Neural cell (in vitro differentiated cells): ENCODE measurements at regions not wholly inside any gene's neighbourhood (a gene's known extent, or its start where the extent isn't known, plus 50 kb on each side); places are given as distances from the start of the nearest gene placed in this dataset.

Experiments used
- H2AFZ ChIP-seq: fragments of 200-600, 300-800 bp; sonication (generic), shearing (Covaris generic); 2 replicates; pipeline ENCODE4 v1.6.0; 2014; ENCODE audit warnings: low read depth, mild to moderate bottlenecking, antibody characterized with exemption, low read length, moderate library complexity
- H3F3A ChIP-seq: fragments of 200-600 bp; shearing (Covaris generic); 2 replicates; pipeline ENCODE4 v1.6.1; 2016; ENCODE audit warnings: mild to moderate bottlenecking, moderate library complexity, mixed read lengths, antibody characterized with exemption, low read length; ENCODE audit not compliant: insufficient read depth, poor library complexity, severe bottlenecking
- H3K27ac ChIP-seq: fragments of 200-600, 300-800 bp; sonication (generic), shearing (Covaris generic); 2 replicates; pipeline ENCODE4 v1.5.1; 2014; ENCODE audit warnings: mild to moderate bottlenecking, low read length, moderate library complexity
- H3K27me3 ChIP-seq: fragments of 300-800, 200-600 bp; sonication (generic), shearing (Covaris generic); 2 replicates; pipeline ENCODE4 v1.6.0; 2014; ENCODE audit warnings: mild to moderate bottlenecking, low read depth, low read length, moderate library complexity; ENCODE audit not compliant: insufficient read depth
- H3K36me3 ChIP-seq: fragments of 300-800, 200-600 bp; sonication (generic), shearing (Covaris generic); 2 replicates; pipeline ENCODE4 v1.5.1; 2014; ENCODE audit warnings: mild to moderate bottlenecking, antibody characterized with exemption, low read length, moderate library complexity; ENCODE audit not compliant: insufficient read depth
- H3K4me2 ChIP-seq: fragments of 300-800, 200-600 bp; sonication (generic), shearing (Covaris generic); 2 replicates; pipeline ENCODE4 v1.6.0; 2014; ENCODE audit warnings: mild to moderate bottlenecking, low read length
- H3K4me3 ChIP-seq: fragments of 300-800, 200-600 bp; sonication (generic), shearing (Covaris generic); 2 replicates; pipeline ENCODE4 v1.5.1; 2014; ENCODE audit warnings: mild to moderate bottlenecking, low read length, moderate library complexity
- H3K79me2 ChIP-seq: fragments of 200-600 bp; shearing (Covaris generic); replicated peaks from 2 replicates; pipeline ENCODE4 v1.6.0; 2014; ENCODE audit warnings: mild to moderate bottlenecking, low read length, moderate library complexity; ENCODE audit not compliant: insufficient read depth
- H3K9ac ChIP-seq: fragments of 300-800, 200-600 bp; sonication (generic), shearing (Covaris generic); 2 replicates; pipeline ENCODE4 v1.6.1; 2016; ENCODE audit warnings: mild to moderate bottlenecking, low read length, mixed read lengths
- H3K9me2 ChIP-seq: fragments of 200-600 bp; shearing (Covaris generic); 2 replicates; pipeline ENCODE4 v1.6.1; 2016; ENCODE audit warnings: mild to moderate bottlenecking, low read length, mixed read lengths; ENCODE audit not compliant: insufficient read depth
- H3K9me3 ChIP-seq: fragments of 200-600, 300-800 bp; sonication (generic), shearing (Covaris generic); 2 replicates; pipeline ENCODE4 v1.6.1; 2016; ENCODE audit warnings: mild to moderate bottlenecking, mixed run types, low read length, moderate library complexity, mixed read lengths
- H4K20me1 ChIP-seq: fragments of 200-600 bp; shearing (Covaris generic); 2 replicates; pipeline ENCODE4 v1.6.1; 2016; ENCODE audit warnings: mild to moderate bottlenecking, mixed run types; ENCODE audit not compliant: insufficient read depth
- CTCF ChIP-seq: fragments of 450-650 bp; IDR thresholded peaks from 2 replicates; pipeline ENCODE4 v1.5.1; 2014; ENCODE audit warnings: antibody characterized with exemption, mild to moderate bottlenecking, moderate library complexity; ENCODE audit not compliant: poor library complexity, severe bottlenecking
- EP300 ChIP-seq: fragments of 450-650 bp; conservative IDR thresholded peaks from 2 replicates; pipeline ENCODE4 v1.6.1; 2014; ENCODE audit warnings: antibody characterized with exemption, mild to moderate bottlenecking, moderate library complexity; ENCODE audit not compliant: poor library complexity, severe bottlenecking
- EZH2 ChIP-seq: fragments of 200-600, 300-800 bp; shearing (Covaris generic), sonication (generic); IDR thresholded peaks from 2 replicates; pipeline ENCODE4 v1.6.1; 2014; ENCODE audit warnings: antibody characterized with exemption, low read length, borderline replicate concordance, mild to moderate bottlenecking; ENCODE audit not compliant: insufficient read depth, poor library complexity, severe bottlenecking
- MXI1 ChIP-seq: fragments of 450-650 bp; conservative IDR thresholded peaks from 2 replicates; pipeline ENCODE4 v1.6.1; 2014; ENCODE audit warnings: antibody characterized with exemption, mild to moderate bottlenecking; ENCODE audit not compliant: poor library complexity, severe bottlenecking
- POLR2AphosphoS5 ChIP-seq: IDR thresholded peaks from 2 replicates; pipeline ENCODE4 v1.6.1; 2012
- RAD21 ChIP-seq: fragments of 450-650 bp; conservative IDR thresholded peaks from 2 replicates; pipeline ENCODE4 v1.6.1; 2014; ENCODE audit warnings: antibody characterized with exemption, mild to moderate bottlenecking, moderate library complexity
- REST ChIP-seq: IDR thresholded peaks from 2 replicates; pipeline ENCODE4 v1.6.1; 2012; ENCODE audit warnings: borderline replicate concordance
- SMC3 ChIP-seq: fragments of 450-650 bp; conservative IDR thresholded peaks from 2 replicates; pipeline ENCODE4 v1.6.1; 2014; ENCODE audit warnings: antibody characterized with exemption, mild to moderate bottlenecking, moderate library complexity; ENCODE audit not compliant: poor library complexity
- TAF1 ChIP-seq: IDR thresholded peaks from 2 replicates; pipeline ENCODE4 v1.6.1; 2012; ENCODE audit warnings: low read depth

GRCh38 chr10:131031346-131031745 is 280.2 kb downstream of the TCERG1L start:
- no peak overlapping the region for H3K4me3 ChIP-seq
- H3K36me3 ChIP-seq: no peaks in the 10 kb centered on the region
- no peaks in the 10 kb centered on the region for H3F3A ChIP-seq
- no peaks in the 10 kb centered on the region for H3K9me2 ChIP-seq
- no peak overlapping the region for H3K27ac ChIP-seq
- TF ChIP-seq EP300 (no peak), REST (no peak), CTCF (no peak), EZH2 (no peak), SMC3 (no peak), POLR2AphosphoS5 (no peak), RAD21 (no peak), MXI1 (no peak), TAF1 (no peak)
- H2AFZ ChIP-seq: no peak overlapping the region
- H3K4me2 ChIP-seq: no peak overlapping the region
- H4K20me1 ChIP-seq: no peaks in the 10 kb centered on the region
- no peaks in the 10 kb centered on the region for H3K9me3 ChIP-seq
- H3K27me3 ChIP-seq: no peaks in the 10 kb centered on the region
- H3K79me2 ChIP-seq: no peaks in the 10 kb centered on the region
- H3K9ac ChIP-seq: no peak overlapping the region

GRCh38 chr10:131032329-131033165 is 279.0 kb downstream of the TCERG1L start:
- Histone ChIP-seq H3K27me3 (no peaks in the 10 kb centered on the region), H2AFZ (no peak overlapping the region), H3K27ac (no peak overlapping the region), H3K4me2 (no peak overlapping the region), H3F3A (no peaks in the 10 kb centered on the region), H3K9ac (no peak overlapping the region), H3K79me2 (no peaks in the 10 kb centered on the region), H3K4me3 (no peak overlapping the region), H3K36me3 (no peaks in the 10 kb centered on the region), H3K9me2 (no peaks in the 10 kb centered on the region), H4K20me1 (no peaks in the 10 kb centered on the region), H3K9me3 (no peaks in the 10 kb centered on the region)
- TF ChIP-seq RAD21 (no peak), SMC3 (no peak), CTCF (no peak), POLR2AphosphoS5 (no peak), EP300 (no peak)
